ENCODE measurements at regions not wholly inside any gene's neighbourhood (a gene's known extent, or its start where the extent isn't known, plus 50 kb on each side); places are given as distances from the start of the nearest gene placed in this dataset.
"Not testable (repeated sequence)": the region's sequence is repeated elsewhere in the genome, so short reads cannot be mapped to it uniquely, and the experiment has no call there.

- Histone ChIP-seq H3K9me3 (ENCODE audit: control insufficient read depth, low read depth, low read length) (no peaks in the 10 kb centered on the region), H3K4me1 (ENCODE audit: control insufficient read depth, low read depth, low read length) (no peaks in the 10 kb centered on the region), H3K4me3 (ENCODE audit: low read length) (no peak overlapping the region), H3K36me3 (ENCODE audit: control insufficient read depth, low read depth, low read length) (no peaks in the 10 kb centered on the region), H3K27ac (ENCODE audit: low read length) (no peak overlapping the region), H3K9ac (ENCODE audit: low read length) (no peak overlapping the region), H3K27me3 (ENCODE audit: control insufficient read depth, insufficient read depth, low read length) (no peaks in the 10 kb centered on the region)
Measured at GRCh38 chr1:65020774-65021173, 54.4 kb upstream of the JAK1 start.

- H3K9me3 ChIP-seq (ENCODE audit: control insufficient read depth, low read depth, low read length): no peaks in the 10 kb centered on the region
- no peaks in the 10 kb centered on the region for H3K36me3 ChIP-seq (ENCODE audit: control insufficient read depth, low read depth, low read length)
- no peaks in the 10 kb centered on the region for H3K4me1 ChIP-seq (ENCODE audit: control insufficient read depth, low read depth, low read length)
- no peak overlapping the region for H3K4me3 ChIP-seq (ENCODE audit: low read length)
- no peak overlapping the region for H3K9ac ChIP-seq (ENCODE audit: low read length)
- no peak overlapping the region for H3K27ac ChIP-seq (ENCODE audit: low read length)
- H3K27me3 ChIP-seq (ENCODE audit: control insufficient read depth, insufficient read depth, low read length): no peaks in the 10 kb centered on the region
Measured at GRCh38 chr1:65021795-65022194, 55.4 kb upstream of the JAK1 start.

- H3K4me3 ChIP-seq (ENCODE audit: low read length): no peak overlapping the region
- no peak overlapping the region for H3K9ac ChIP-seq (ENCODE audit: low read length)
- no peaks in the 10 kb centered on the region for H3K36me3 ChIP-seq (ENCODE audit: control insufficient read depth, low read depth, low read length)
- no peaks in the 10 kb centered on the region for H3K27me3 ChIP-seq (ENCODE audit: control insufficient read depth, insufficient read depth, low read length)
- no peaks in the 10 kb centered on the region for H3K9me3 ChIP-seq (ENCODE audit: control insufficient read depth, low read depth, low read length)
- H3K4me1 ChIP-seq (ENCODE audit: control insufficient read depth, low read depth, low read length): no peaks in the 10 kb centered on the region
- H3K27ac ChIP-seq (ENCODE audit: low read length): no peak overlapping the region
Measured at GRCh38 chr1:65022216-65022615, 55.9 kb upstream of the JAK1 start.

- Histone ChIP-seq H3K27ac (ENCODE audit: low read length) (no peak overlapping the region), H3K9me3 (ENCODE audit: control insufficient read depth, low read depth, low read length) (no peaks in the 10 kb centered on the region), H3K27me3 (ENCODE audit: control insufficient read depth, insufficient read depth, low read length) (no peaks in the 10 kb centered on the region), H3K4me3 (ENCODE audit: low read length) (no peak overlapping the region), H3K36me3 (ENCODE audit: control insufficient read depth, low read depth, low read length) (no peaks in the 10 kb centered on the region), H3K4me1 (ENCODE audit: control insufficient read depth, low read depth, low read length) (no peaks in the 10 kb centered on the region), H3K9ac (ENCODE audit: low read length) (no peak overlapping the region)
Measured at GRCh38 chr1:65025794-65026193, 59.4 kb upstream of the JAK1 start.

- no peaks in the 10 kb centered on the region for H3K36me3 ChIP-seq (ENCODE audit: control insufficient read depth, low read depth, low read length)
- H3K9ac ChIP-seq (ENCODE audit: low read length): no peak overlapping the region
- H3K4me3 ChIP-seq (ENCODE audit: low read length): no peak overlapping the region
- no peaks in the 10 kb centered on the region for H3K27me3 ChIP-seq (ENCODE audit: control insufficient read depth, insufficient read depth, low read length)
- no peaks in the 10 kb centered on the region for H3K9me3 ChIP-seq (ENCODE audit: control insufficient read depth, low read depth, low read length)
- no peak overlapping the region for H3K27ac ChIP-seq (ENCODE audit: low read length)
- no peaks in the 10 kb centered on the region for H3K4me1 ChIP-seq (ENCODE audit: control insufficient read depth, low read depth, low read length)
Measured at GRCh38 chr1:65026235-65026634, 59.9 kb upstream of the JAK1 start.

GRCh38 chr1:65027666-65028358, 61.5 kb upstream of the JAK1 start:
- H3K27ac ChIP-seq (ENCODE audit: low read length): no peak overlapping the region
- H3K9me3 ChIP-seq (ENCODE audit: control insufficient read depth, low read depth, low read length): no peaks in the 10 kb centered on the region
- H3K27me3 ChIP-seq (ENCODE audit: control insufficient read depth, insufficient read depth, low read length): no peaks in the 10 kb centered on the region
- H3K4me3 ChIP-seq (ENCODE audit: low read length): no peak overlapping the region
- H3K9ac ChIP-seq (ENCODE audit: low read length): no peak overlapping the region
- no peaks in the 10 kb centered on the region for H3K36me3 ChIP-seq (ENCODE audit: control insufficient read depth, low read depth, low read length)
- H3K4me1 ChIP-seq (ENCODE audit: control insufficient read depth, low read depth, low read length): no peaks in the 10 kb centered on the region

GRCh38 chr1:65029434-65029833, 63.1 kb upstream of the JAK1 start:
- not testable (repeated sequence) for H3K9ac ChIP-seq (ENCODE audit: low read length); H3K36me3 ChIP-seq (ENCODE audit: control insufficient read depth, low read depth, low read length)

GRCh38 chr1:65034879-65035278, 68.5 kb upstream of the JAK1 start:
- H3K36me3 ChIP-seq (ENCODE audit: control insufficient read depth, low read depth, low read length); H3K4me1 ChIP-seq (ENCODE audit: control insufficient read depth, low read depth, low read length); H3K27ac ChIP-seq (ENCODE audit: low read length); H3K9ac ChIP-seq (ENCODE audit: low read length); H3K9me3 ChIP-seq (ENCODE audit: control insufficient read depth, low read depth, low read length); H3K27me3 ChIP-seq (ENCODE audit: control insufficient read depth, insufficient read depth, low read length); H3K4me3 ChIP-seq (ENCODE audit: low read length): not testable (repeated sequence)

More at GRCh38 chr1:65029434-65029833, 63.1 kb upstream of the JAK1 start:
- not testable (repeated sequence) for H3K27me3 ChIP-seq (ENCODE audit: control insufficient read depth, insufficient read depth, low read length); H3K4me1 ChIP-seq (ENCODE audit: control insufficient read depth, low read depth, low read length); H3K27ac ChIP-seq (ENCODE audit: low read length); H3K9me3 ChIP-seq (ENCODE audit: control insufficient read depth, low read depth, low read length); H3K4me3 ChIP-seq (ENCODE audit: low read length)

DNA sequence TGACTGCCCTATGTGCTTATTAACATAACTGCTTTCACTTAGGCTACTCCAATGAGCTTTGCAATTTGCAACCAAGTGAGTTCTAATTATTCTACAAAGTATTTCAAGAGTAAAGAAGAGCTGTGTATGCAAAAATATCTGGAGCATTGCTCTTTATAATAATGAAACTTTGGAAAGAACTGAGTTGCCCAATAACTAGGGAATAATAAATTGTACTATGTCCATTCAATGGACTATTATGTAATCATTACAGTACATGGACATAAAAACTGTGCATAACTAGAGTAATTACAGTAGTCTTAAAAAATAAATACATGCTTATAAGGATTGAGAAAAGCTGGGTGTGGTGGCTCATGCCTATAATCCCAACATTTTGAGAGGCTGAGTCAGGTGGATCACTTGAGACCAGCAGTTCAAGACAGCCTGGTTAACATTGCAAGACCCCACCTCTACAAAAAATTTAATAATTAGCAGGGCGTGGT, 70.3 kb upstream of the JAK1 start:
- Histone ChIP-seq H3K4me1 (ENCODE audit: control insufficient read depth, low read depth, low read length) (no peaks in the 10 kb centered on the region), H3K4me3 (ENCODE audit: low read length) (no peak overlapping the region), H3K27ac (ENCODE audit: low read length) (no peak overlapping the region), H3K9ac (ENCODE audit: low read length) (no peak overlapping the region), H3K9me3 (ENCODE audit: control insufficient read depth, low read depth, low read length) (no peaks in the 10 kb centered on the region), H3K27me3 (ENCODE audit: control insufficient read depth, insufficient read depth, low read length) (no peaks in the 10 kb centered on the region), H3K36me3 (ENCODE audit: control insufficient read depth, low read depth, low read length) (no peaks in the 10 kb centered on the region)

GRCh38 chr1:65039066-65039465, 72.7 kb upstream of the JAK1 start:
- Histone ChIP-seq H3K27me3 (ENCODE audit: control insufficient read depth, insufficient read depth, low read length) (no peaks in the 10 kb centered on the region), H3K4me1 (ENCODE audit: control insufficient read depth, low read depth, low read length) (no peaks in the 10 kb centered on the region), H3K36me3 (ENCODE audit: control insufficient read depth, low read depth, low read length) (no peaks in the 10 kb centered on the region), H3K9ac (ENCODE audit: low read length) (no peak overlapping the region), H3K4me3 (ENCODE audit: low read length) (no peak overlapping the region), H3K27ac (ENCODE audit: low read length) (no peak overlapping the region), H3K9me3 (ENCODE audit: control insufficient read depth, low read depth, low read length) (no peaks in the 10 kb centered on the region)

DNA sequence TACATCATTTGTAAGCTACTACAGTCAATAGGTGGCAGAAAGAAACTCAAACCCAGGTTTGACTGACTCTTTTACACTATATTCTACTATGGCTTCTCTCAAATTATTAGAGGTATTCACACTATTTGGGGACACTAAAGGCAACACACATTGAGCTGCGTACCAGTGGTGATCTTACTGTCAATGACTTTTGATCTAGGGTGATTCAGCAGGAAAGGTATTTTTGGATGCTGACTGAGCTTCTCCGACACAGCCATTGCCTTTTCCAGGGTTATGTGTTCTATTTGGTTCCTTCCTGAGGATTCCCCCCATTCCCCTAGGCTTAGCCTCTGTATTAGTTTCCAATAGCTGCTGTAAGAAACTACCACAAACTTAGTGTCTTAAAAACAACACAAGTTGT, 73.2 kb upstream of the JAK1 start:
- Histone ChIP-seq H3K27ac (ENCODE audit: low read length) (no peak overlapping the region), H3K9ac (ENCODE audit: low read length) (no peak overlapping the region), H3K36me3 (ENCODE audit: control insufficient read depth, low read depth, low read length) (no peaks in the 10 kb centered on the region), H3K9me3 (ENCODE audit: control insufficient read depth, low read depth, low read length) (no peaks in the 10 kb centered on the region), H3K27me3 (ENCODE audit: control insufficient read depth, insufficient read depth, low read length) (no peaks in the 10 kb centered on the region), H3K4me1 (ENCODE audit: control insufficient read depth, low read depth, low read length) (no peaks in the 10 kb centered on the region), H3K4me3 (ENCODE audit: low read length) (no peak overlapping the region)

- H3K9ac ChIP-seq (ENCODE audit: low read length): no peak overlapping the region
- H3K4me1 ChIP-seq (ENCODE audit: control insufficient read depth, low read depth, low read length): no peaks in the 10 kb centered on the region
- H3K36me3 ChIP-seq (ENCODE audit: control insufficient read depth, low read depth, low read length): no peaks in the 10 kb centered on the region
- no peaks in the 10 kb centered on the region for H3K9me3 ChIP-seq (ENCODE audit: control insufficient read depth, low read depth, low read length)
- no peaks in the 10 kb centered on the region for H3K27me3 ChIP-seq (ENCODE audit: control insufficient read depth, insufficient read depth, low read length)
- no peak overlapping the region for H3K4me3 ChIP-seq (ENCODE audit: low read length)
- no peak overlapping the region for H3K27ac ChIP-seq (ENCODE audit: low read length)
Measured at GRCh38 chr1:65042467-65042866, 76.1 kb upstream of the JAK1 start.
